ENCODE measurements at regions not wholly inside any gene's neighbourhood (a gene's known extent, or its start where the extent isn't known, plus 50 kb on each side); places are given as distances from the start of the nearest gene placed in this dataset.

GRCh38 chr12:123043536-123044001 is 63.1 kb downstream of the ARL6IP4 start:
- H3K4me3 Mint-ChIP-seq = no peak overlapping the region
- peaks cover 19% of the 10 kb centered on the region for H3K4me1 Mint-ChIP-seq
- ATAC-seq = peak; percentile 90
- no peak overlapping the region for H3K27ac Mint-ChIP-seq
- H3K27me3 Mint-ChIP-seq = no peaks in the 10 kb centered on the region
- no peaks in the 10 kb centered on the region for H3K9me3 Mint-ChIP-seq
- no peaks in the 10 kb centered on the region for H3K36me3 Mint-ChIP-seq

- no peak overlapping the region for H3K27ac Mint-ChIP-seq
- H3K9me3 Mint-ChIP-seq = no peaks in the 10 kb centered on the region
- no peak for ATAC-seq
- H3K27me3 Mint-ChIP-seq = no peaks in the 10 kb centered on the region
- peaks cover 19% of the 10 kb centered on the region for H3K4me1 Mint-ChIP-seq
- no peaks in the 10 kb centered on the region for H3K36me3 Mint-ChIP-seq
- no peak overlapping the region for H3K4me3 Mint-ChIP-seq
These were observed 62.4 kb downstream of the ARL6IP4 start for GRCh38 chr12:123042833-123043232.

GRCh38 chr12:123041811-123042655 is 61.6 kb downstream of the ARL6IP4 start:
- no peak overlapping the region for H3K27ac Mint-ChIP-seq
- peaks cover 19% of the 10 kb centered on the region for H3K4me1 Mint-ChIP-seq
- H3K9me3 Mint-ChIP-seq = no peaks in the 10 kb centered on the region
- no peak for ATAC-seq
- no peak overlapping the region for H3K4me3 Mint-ChIP-seq
- no peaks in the 10 kb centered on the region for H3K27me3 Mint-ChIP-seq
- no peaks in the 10 kb centered on the region for H3K36me3 Mint-ChIP-seq

GRCh38 chr12:123041042-123041531 is 60.6 kb downstream of the ARL6IP4 start:
- no peak for ATAC-seq
- Mint-ChIP-seq H3K36me3 (no peaks in the 10 kb centered on the region), H3K9me3 (no peaks in the 10 kb centered on the region), H3K27me3 (no peaks in the 10 kb centered on the region), H3K4me3 (no peak overlapping the region), H3K4me1 (peaks cover 19% of the 10 kb centered on the region), H3K27ac (no peak overlapping the region)

DNA sequence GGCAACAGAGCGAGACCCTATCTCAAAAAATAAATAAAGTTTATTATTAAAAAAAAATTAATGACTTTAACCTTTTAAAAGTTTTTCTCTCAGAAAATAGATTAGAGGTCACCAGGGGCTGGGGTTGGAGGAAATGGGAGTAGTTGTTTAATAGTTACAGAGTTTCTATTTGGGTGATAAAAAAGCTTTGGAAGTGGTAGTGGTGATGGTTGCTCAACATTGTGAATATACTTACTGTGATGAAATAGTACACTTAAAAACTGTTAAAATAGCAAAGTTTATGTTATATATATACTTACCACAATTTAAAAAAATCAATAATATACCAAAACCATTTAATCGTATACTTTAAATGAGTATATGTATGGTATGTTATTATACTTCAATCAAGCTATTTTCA is 59.6 kb downstream of the ARL6IP4 start:
- no peak overlapping the region for H3K27ac Mint-ChIP-seq
- no peaks in the 10 kb centered on the region for H3K27me3 Mint-ChIP-seq
- no peaks in the 10 kb centered on the region for H3K36me3 Mint-ChIP-seq
- H3K4me3 Mint-ChIP-seq = no peak overlapping the region
- H3K4me1 Mint-ChIP-seq = peaks cover 17% of the 10 kb centered on the region
- no peaks in the 10 kb centered on the region for H3K9me3 Mint-ChIP-seq
- ATAC-seq = no peak

DNA sequence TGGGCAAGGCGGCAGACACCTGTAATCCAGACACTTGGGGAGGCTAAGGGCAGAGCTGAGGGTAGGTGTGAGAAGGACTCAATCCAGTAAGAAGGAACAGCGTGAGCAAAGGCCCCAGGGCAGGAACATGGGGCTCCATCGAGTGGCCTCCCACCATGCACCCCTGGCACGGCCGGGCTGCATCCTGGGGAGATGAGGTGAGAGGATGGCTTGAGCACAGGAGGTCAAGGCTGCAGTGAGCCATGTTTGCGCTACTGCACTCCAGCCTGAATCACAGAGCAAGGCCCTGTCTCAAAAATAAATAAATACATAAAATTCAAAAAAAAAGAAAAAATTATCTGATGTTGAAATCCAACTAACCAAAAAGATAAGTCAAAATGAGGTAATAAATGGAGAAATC is 58.5 kb downstream of the ARL6IP4 start:
- Mint-ChIP-seq H3K4me3 (no peak overlapping the region), H3K36me3 (no peaks in the 10 kb centered on the region), H3K9me3 (no peaks in the 10 kb centered on the region), H3K27me3 (no peaks in the 10 kb centered on the region), H3K4me1 (peaks cover 11% of the 10 kb centered on the region), H3K27ac (no peak overlapping the region)
- ATAC-seq = no peak

GRCh38 chr12:123038486-123038885 is 58.0 kb downstream of the ARL6IP4 start:
- no peak for ATAC-seq
- Mint-ChIP-seq H3K27me3 (no peaks in the 10 kb centered on the region), H3K4me1 (peaks cover 11% of the 10 kb centered on the region), H3K36me3 (peaks cover 4% of the 10 kb centered on the region), H3K4me3 (no peak overlapping the region), H3K27ac (no peak overlapping the region), H3K9me3 (no peaks in the 10 kb centered on the region)

DNA sequence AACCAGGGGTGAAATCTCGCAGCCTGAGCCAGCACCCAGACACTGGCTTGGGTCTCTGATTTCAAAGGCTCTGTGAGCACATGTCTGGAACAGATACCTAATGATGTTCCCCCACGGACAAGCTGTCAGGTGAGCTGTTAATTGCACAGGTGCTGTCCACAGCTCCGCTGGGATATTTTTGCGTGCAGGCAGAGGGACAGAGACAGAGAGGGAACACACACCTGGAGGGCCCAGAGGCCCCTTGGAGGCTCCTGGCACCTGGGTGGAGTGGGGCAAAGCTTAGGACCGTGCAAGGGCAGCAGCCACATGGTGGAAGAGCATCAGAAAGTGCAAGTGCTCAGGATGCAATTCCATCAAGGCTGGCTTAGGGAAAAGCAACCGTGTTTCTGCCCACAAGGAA is 57.3 kb downstream of the ARL6IP4 start:
- peaks cover 8% of the 10 kb centered on the region for H3K4me1 Mint-ChIP-seq
- H3K9me3 Mint-ChIP-seq = no peaks in the 10 kb centered on the region
- no peak overlapping the region for H3K27ac Mint-ChIP-seq
- no peaks in the 10 kb centered on the region for H3K27me3 Mint-ChIP-seq
- H3K4me3 Mint-ChIP-seq = no peak overlapping the region
- H3K36me3 Mint-ChIP-seq = peaks cover 9% of the 10 kb centered on the region
- ATAC-seq = no peak

DNA sequence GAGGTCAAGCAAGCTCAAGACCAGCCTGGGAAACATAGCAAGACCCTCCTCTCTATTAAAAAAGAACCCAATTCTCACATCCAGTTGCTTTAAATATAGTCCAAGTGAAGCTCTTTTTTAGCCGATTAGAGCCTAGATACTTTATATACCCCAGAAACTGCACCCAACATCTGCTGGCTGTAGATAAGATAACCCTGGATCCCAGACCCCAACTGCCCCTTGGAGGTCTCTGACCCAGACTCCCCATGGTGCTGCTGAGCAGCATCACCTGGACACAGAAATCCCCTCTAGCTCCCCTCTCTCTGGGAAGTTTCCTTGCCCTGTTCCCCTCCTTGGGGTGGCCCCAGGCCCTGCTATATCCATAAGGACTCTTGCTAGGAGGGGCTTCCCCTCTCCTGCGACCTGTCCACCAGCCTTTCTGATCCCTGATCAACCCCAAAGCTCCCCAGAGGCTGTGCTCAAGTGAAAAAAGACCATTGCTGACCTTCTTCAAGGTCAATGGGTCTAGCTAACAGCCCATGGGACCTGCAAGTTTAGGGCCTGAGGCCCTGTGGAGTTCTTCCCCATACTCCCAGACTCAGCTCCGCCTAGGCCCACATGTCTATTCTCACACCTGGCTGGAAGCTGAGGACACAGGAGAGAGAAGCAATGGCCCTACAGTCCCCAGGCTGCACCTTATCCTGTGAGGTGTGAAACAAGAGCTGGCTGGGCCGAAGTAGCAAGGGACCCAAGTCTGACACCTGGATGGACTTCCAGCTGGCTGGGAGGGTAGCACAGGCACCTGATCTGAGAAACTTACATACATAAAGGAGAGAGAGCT is 56.2 kb downstream of the ARL6IP4 start:
- no peaks in the 10 kb centered on the region for H3K27me3 Mint-ChIP-seq
- ATAC-seq = no peak
- H3K4me1 Mint-ChIP-seq = peaks cover 8% of the 10 kb centered on the region
- H3K27ac Mint-ChIP-seq = no peak overlapping the region
- no peaks in the 10 kb centered on the region for H3K9me3 Mint-ChIP-seq
- peaks cover 9% of the 10 kb centered on the region for H3K36me3 Mint-ChIP-seq
- H3K4me3 Mint-ChIP-seq = no peak overlapping the region

DNA sequence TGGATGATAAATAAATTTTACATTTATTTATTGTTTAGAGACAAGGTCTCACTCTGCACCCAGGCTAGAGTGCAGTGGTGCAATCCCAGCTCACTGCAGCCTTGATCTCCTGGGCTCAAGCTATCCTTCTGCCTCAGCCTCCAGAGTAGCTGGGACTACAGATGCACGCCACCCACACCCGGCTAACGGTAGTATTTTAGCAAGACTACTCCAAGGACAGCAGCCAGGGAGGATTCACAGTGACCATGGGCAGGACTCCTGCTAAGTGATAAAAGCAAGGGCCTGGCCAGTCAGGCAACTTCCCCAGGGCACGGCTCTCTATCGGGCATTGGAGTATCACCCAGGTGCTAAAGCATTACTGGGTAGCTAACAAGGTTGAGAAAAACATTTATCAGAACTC is 55.4 kb downstream of the ARL6IP4 start:
- peaks cover 8% of the 10 kb centered on the region for H3K4me1 Mint-ChIP-seq
- no peaks in the 10 kb centered on the region for H3K27me3 Mint-ChIP-seq
- peaks cover 9% of the 10 kb centered on the region for H3K36me3 Mint-ChIP-seq
- H3K9me3 Mint-ChIP-seq = no peaks in the 10 kb centered on the region
- no peak overlapping the region for H3K27ac Mint-ChIP-seq
- H3K4me3 Mint-ChIP-seq = no peak overlapping the region
- no peak for ATAC-seq

DNA sequence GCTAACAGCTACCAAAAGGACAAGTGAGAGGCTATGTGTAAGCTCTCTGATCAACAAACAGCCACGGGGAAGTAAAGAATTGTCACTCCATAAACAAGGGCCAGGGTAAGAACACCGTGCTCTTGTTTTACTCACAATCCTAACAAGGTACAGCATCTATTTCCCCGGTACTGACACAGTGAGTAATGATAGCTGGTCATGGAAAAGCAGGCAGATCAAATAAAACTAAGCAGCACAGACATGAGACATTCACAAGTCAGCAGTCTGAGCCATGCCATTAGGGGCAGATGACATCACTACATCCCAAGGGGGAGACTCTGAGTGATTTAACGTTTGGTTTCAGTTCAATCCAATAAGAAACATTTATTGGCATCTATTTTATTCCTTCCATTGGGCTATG is 54.4 kb downstream of the ARL6IP4 start:
- Mint-ChIP-seq H3K4me1 (peaks cover 8% of the 10 kb centered on the region), H3K4me3 (no peak overlapping the region), H3K27me3 (no peaks in the 10 kb centered on the region), H3K9me3 (no peaks in the 10 kb centered on the region), H3K36me3 (peaks cover 9% of the 10 kb centered on the region), H3K27ac (no peak overlapping the region)
- no peak for ATAC-seq

GRCh38 chr12:123034022-123034541 is 53.6 kb downstream of the ARL6IP4 start:
- ATAC-seq = no peak
- H3K27ac Mint-ChIP-seq = no peak overlapping the region
- H3K9me3 Mint-ChIP-seq = no peaks in the 10 kb centered on the region
- peaks cover 8% of the 10 kb centered on the region for H3K4me1 Mint-ChIP-seq
- no peak overlapping the region for H3K4me3 Mint-ChIP-seq
- H3K27me3 Mint-ChIP-seq = no peaks in the 10 kb centered on the region
- peaks cover 9% of the 10 kb centered on the region for H3K36me3 Mint-ChIP-seq

DNA sequence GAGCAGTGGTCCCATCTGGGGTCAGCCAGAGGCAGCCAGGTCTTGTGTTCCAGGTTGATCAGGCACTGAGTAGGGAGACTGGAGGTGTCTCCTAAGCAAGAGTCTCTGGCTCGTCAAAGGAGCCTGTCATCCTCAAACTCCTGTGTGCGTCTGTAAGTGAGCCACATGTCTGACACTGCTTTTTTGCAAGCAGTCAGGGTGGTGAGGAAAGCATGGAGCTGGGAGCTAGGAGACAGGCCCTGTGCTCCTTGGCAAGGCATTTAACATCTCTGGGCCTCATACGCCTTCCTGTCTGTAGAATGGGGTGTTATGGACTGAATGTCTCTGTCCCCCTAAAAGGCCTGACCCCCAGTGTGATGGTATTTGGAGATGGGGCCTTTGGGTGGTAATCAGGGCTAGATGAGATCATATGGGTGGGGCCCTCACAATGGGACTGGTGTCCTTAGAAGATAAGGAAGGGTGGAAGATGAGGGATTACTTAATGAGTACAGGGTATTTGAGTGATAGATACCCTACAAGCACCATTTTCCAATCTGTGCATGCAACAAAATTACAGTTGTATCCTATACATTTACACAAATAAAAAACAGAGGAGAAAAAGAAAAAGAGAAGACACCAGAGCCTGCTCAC is 53.0 kb downstream of the ARL6IP4 start:
- ATAC-seq = no peak
- Mint-ChIP-seq H3K9me3 (no peaks in the 10 kb centered on the region), H3K4me1 (peaks cover 8% of the 10 kb centered on the region), H3K4me3 (no peak overlapping the region), H3K36me3 (peaks cover 9% of the 10 kb centered on the region), H3K27ac (no peak overlapping the region), H3K27me3 (no peaks in the 10 kb centered on the region)

DNA sequence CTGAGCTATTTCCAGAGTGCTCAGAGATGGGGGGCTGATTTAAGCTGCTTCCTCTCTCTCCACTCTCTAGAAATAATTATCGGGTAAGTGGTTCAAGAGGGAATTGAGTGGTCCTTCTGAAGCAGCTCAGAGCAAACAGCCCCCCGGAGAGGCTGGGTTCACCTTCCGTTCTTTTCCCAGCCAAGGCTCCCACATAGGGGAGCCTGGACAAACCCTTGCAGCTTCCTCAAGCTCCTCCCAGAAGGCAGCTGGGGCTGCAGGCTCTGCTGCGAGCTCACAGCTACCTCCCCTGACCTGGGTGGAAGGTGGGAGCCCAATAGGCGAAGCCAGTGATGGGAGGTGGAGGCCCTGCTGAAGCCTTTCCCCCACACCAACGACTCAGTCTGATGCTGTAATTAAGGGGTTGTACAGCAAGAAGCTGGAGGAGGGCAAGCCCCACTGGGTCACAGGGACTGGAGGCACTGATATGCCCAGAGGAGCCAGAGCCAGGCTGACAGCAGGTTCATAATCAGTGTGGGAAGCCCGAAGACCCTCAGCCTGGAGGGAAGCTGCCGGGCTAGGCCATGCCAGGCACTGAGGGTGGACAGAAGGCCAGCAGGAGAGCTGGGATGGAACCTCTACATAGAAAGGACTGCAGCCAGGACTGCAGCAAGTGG is 52.4 kb downstream of the ARL6IP4 start:
- peaks cover 8% of the 10 kb centered on the region for H3K4me1 Mint-ChIP-seq
- no peak overlapping the region for H3K27ac Mint-ChIP-seq
- ATAC-seq = no peak
- peaks cover 12% of the 10 kb centered on the region for H3K36me3 Mint-ChIP-seq
- no peak overlapping the region for H3K4me3 Mint-ChIP-seq
- H3K27me3 Mint-ChIP-seq = no peaks in the 10 kb centered on the region
- H3K9me3 Mint-ChIP-seq = no peaks in the 10 kb centered on the region
